GM12878 (cell line): ENCODE measurements at regions not wholly inside any gene's neighbourhood (a gene's known extent, or its start where the extent isn't known, plus 50 kb on each side); places are given as distances from the start of the nearest gene placed in this dataset.

Experiments
- ATAC-seq: fragments of 200-7000 bp; cut with Tn5 transposase; 3 replicates; pipeline ENCODE4 v1.9.1; 2020; ENCODE audit warnings: mild to moderate bottlenecking, moderate library complexity
- BruUV-seq: library from RNA; stranded (reverse); fragments of 400-500 nt; replicated peaks from 2 replicates; lab custom pipeline; 2021; lab: Mats Ljungman, UMichigan
- CTCF ChIA-PET: fragments of 300-600 bp; sonication (Branson Sonifier 250); formaldehyde crosslinking; extraction: SDS; loops from one replicate; lab custom pipeline; 2021; ENCODE audit warnings: inconsistent platforms; lab: Yijun Ruan, JAX
- POLR2A ChIA-PET: fragments of 350-600 bp; formaldehyde crosslinking; extraction: SDS; loops from one replicate; lab custom pipeline; 2021; ENCODE audit warnings: inconsistent platforms; lab: Charles Lee
- RAD21 ChIA-PET: fragments of 300-600 bp; sonication (Branson Sonifier 250); formaldehyde crosslinking; loops from one replicate; lab custom pipeline; 2023; ENCODE audit warnings: antibody characterized with exemption; ENCODE audit not compliant: unreplicated experiment; lab: Charles Lee
- SMC1A ChIA-PET: fragments of 300-600 bp; sonication (Branson Sonifier 250); formaldehyde crosslinking; loops from one replicate; lab custom pipeline; 2023; ENCODE audit not compliant: unreplicated experiment, uncharacterized antibody; lab: Charles Lee
- DNase-seq: peaks from one replicate; pipeline ENCODE4 v3.0.0-alpha.2; 2011; ENCODE audit warnings: low read depth, low spot score
- FAIRE-seq: peaks from 3 replicates; lab custom pipeline; 2011; peaks lifted over from hg19 to GRCh38; lab: Jason Lieb, UNC
- H2AFZ ChIP-seq: 2 replicates; pipeline ENCODE4 v1.6.0; 2011; ENCODE audit warnings: low read depth, low read length, control low read depth; ENCODE audit not compliant: control insufficient read depth
- H3K27ac ChIP-seq: 2 replicates; pipeline ENCODE4 v1.5.1; 2011; ENCODE audit warnings: control low read depth; ENCODE audit not compliant: control insufficient read depth, insufficient read depth
- H3K27me3 ChIP-seq, 2 experiments: replicated peaks in 1 of 2; 2 replicates each; pipeline versions ENCODE4 v1.6.0 to v1.6.1; 2011; ENCODE audit warnings: low read length in 1 of 2; ENCODE audit not compliant: control insufficient read depth in 2 of 2, insufficient read depth in 2 of 2
- H3K36me3 ChIP-seq, 2 experiments: 2 replicates each; pipeline ENCODE4 v1.5.1; 2011; ENCODE audit warnings: low read length in 1 of 2; ENCODE audit not compliant: control insufficient read depth in 2 of 2, insufficient read depth in 2 of 2
- H3K4me1 ChIP-seq: 2 replicates; pipeline ENCODE4 v1.6.1; 2011; ENCODE audit warnings: mild to moderate bottlenecking, low read length, moderate library complexity, mixed read lengths; ENCODE audit not compliant: control insufficient read depth, insufficient read depth
- H3K4me2 ChIP-seq: 2 replicates; pipeline ENCODE4 v1.6.0; 2011; ENCODE audit warnings: control low read depth; ENCODE audit not compliant: control insufficient read depth, insufficient read depth
- H3K4me3 ChIP-seq: fragments of 200-600 bp; sonication (generic); 2 replicates; pipeline ENCODE4 v1.5.1; 2016
- H3K79me2 ChIP-seq: 2 replicates; pipeline ENCODE4 v1.6.0; 2011; ENCODE audit warnings: low read length; ENCODE audit not compliant: control insufficient read depth, insufficient read depth
- H3K9ac ChIP-seq: 2 replicates; pipeline ENCODE4 v1.8.0; 2011; ENCODE audit warnings: low read length, control low read depth, mixed read lengths; ENCODE audit not compliant: control insufficient read depth, insufficient read depth
- H3K9me3 ChIP-seq: replicated peaks from 3 replicates; pipeline ENCODE4 v1.5.1; 2011; ENCODE audit warnings: mild to moderate bottlenecking, low read length; ENCODE audit not compliant: control insufficient read depth, insufficient read depth
- H4K20me1 ChIP-seq: 2 replicates; pipeline ENCODE4 v1.6.0; 2011; ENCODE audit not compliant: control insufficient read depth, insufficient read depth
- ASH2L ChIP-seq: fragments of 300-600, 200-600 bp; sonication (generic); IDR thresholded peaks from 2 replicates; pipeline ENCODE4 v1.6.1; 2017; ENCODE audit warnings: low read depth, mild to moderate bottlenecking, borderline replicate concordance
- CREM ChIP-seq: IDR thresholded peaks from 2 replicates; pipeline ENCODE4 v1.6.1; 2014; ENCODE audit warnings: antibody characterized with exemption, low read depth
- EED ChIP-seq: sonication (generic); IDR thresholded peaks from 2 replicates; pipeline ENCODE4 v1.6.1; 2016; ENCODE audit warnings: antibody characterized with exemption, low read depth
- EZH2 ChIP-seq: IDR thresholded peaks from 2 replicates; pipeline ENCODE4 v1.6.1; 2012; ENCODE audit warnings: low read depth, mild to moderate bottlenecking, control low read depth, inconsistent platforms, low read length, borderline replicate concordance; ENCODE audit not compliant: control insufficient read depth
- FOS ChIP-seq: IDR thresholded peaks from 3 replicates; pipeline ENCODE4 v1.6.1; 2011; ENCODE audit warnings: borderline replicate concordance; ENCODE audit not compliant: insufficient read length; ENCODE audit errors: extremely low read depth
- FOXK2 ChIP-seq: fragments of 450-650 bp; IDR thresholded peaks from 2 replicates; pipeline ENCODE4 v1.6.1; 2017; ENCODE audit warnings: mild to moderate bottlenecking, moderate library complexity
- HDGF ChIP-seq: fragments of 450-650 bp; IDR thresholded peaks from 2 replicates; pipeline ENCODE4 v1.6.1; 2016; ENCODE audit warnings: antibody characterized with exemption
- JUND ChIP-seq: IDR thresholded peaks from 2 replicates; pipeline ENCODE4 v1.6.1; 2012; ENCODE audit warnings: low read depth, mild to moderate bottlenecking, low read length, improper control_type of control experiment, moderate library complexity
- NFYA ChIP-seq: IDR thresholded peaks from 2 replicates; pipeline ENCODE4 v1.6.1; 2011; ENCODE audit warnings: low read depth, mild to moderate bottlenecking, low read length, improper control_type of control experiment, borderline replicate concordance
- RUNX3 ChIP-seq: IDR thresholded peaks from 2 replicates; pipeline ENCODE4 v1.6.1; 2012; ENCODE audit warnings: low read length, inconsistent platforms
- SIX5 ChIP-seq: IDR thresholded peaks from 2 replicates; pipeline ENCODE4 v1.6.1; 2011; ENCODE audit warnings: mild to moderate bottlenecking, low read depth, low read length, moderate library complexity; ENCODE audit not compliant: severe bottlenecking
- SMARCA5 ChIP-seq: fragments of 450-650 bp; IDR thresholded peaks from 2 replicates; pipeline ENCODE4 v1.6.1; 2017; ENCODE audit warnings: mild to moderate bottlenecking
- ZNF384 ChIP-seq: IDR thresholded peaks from 2 replicates; pipeline ENCODE4 v1.6.1; 2012; ENCODE audit warnings: low read depth, mild to moderate bottlenecking, low read length, improper control_type of control experiment, borderline replicate concordance
- ZZZ3 ChIP-seq: IDR thresholded peaks from 2 replicates; pipeline ENCODE4 v1.6.1; 2011; ENCODE audit warnings: low read depth; ENCODE audit not compliant: control insufficient read depth, insufficient read length
- WGBS: methylation state at CpG from one replicate; pipeline ENCODE4 v1.1.6; 2016; ENCODE audit warnings: low lambda C conversion rate; ENCODE audit not compliant: insufficient replicate concordance, insufficient coverage; ENCODE audit errors: missing lambda C conversion rate; 5-methylcytosine and 5-hydroxymethylcytosine counted together
- in situ Hi-C: fragments of 300-500 bp; cut with MboI; formaldehyde crosslinking; loops from 9 replicates; pipeline ENCODE4 v1.14.3; 2018; ENCODE audit warnings: mixed read lengths
- intact Hi-C: fragments of 100-400 bp; cut with micrococcal nuclease; formaldehyde crosslinking; loops from one replicate; pipeline ENCODE4 v1.14.2; 2022; ENCODE audit not compliant: unreplicated experiment
- TF ChIP-seq, protein P1 (sequence below): fragments of 450-650 bp; IDR thresholded peaks from 2 replicates; pipeline ENCODE4 v1.6.1; 2017; ENCODE audit warnings: mild to moderate bottlenecking
- TF ChIP-seq, protein P2 (sequence below): fragments of 450-650 bp; formaldehyde crosslinking; IDR thresholded peaks from 2 replicates; pipeline ENCODE4 v1.5.0; 2022; ENCODE audit warnings: mild to moderate bottlenecking, missing genetic modification characterization
- TF ChIP-seq, protein P3 (sequence below): fragments of 450-650 bp; IDR thresholded peaks from 2 replicates; pipeline ENCODE4 v1.6.1; 2017; ENCODE audit warnings: low read depth, mild to moderate bottlenecking, moderate library complexity
- TF ChIP-seq, protein P4 (sequence below): fragments of 450-650 bp; IDR thresholded peaks from 2 replicates; pipeline ENCODE4 v1.6.1; 2016; ENCODE audit warnings: mild to moderate bottlenecking

DNA sequence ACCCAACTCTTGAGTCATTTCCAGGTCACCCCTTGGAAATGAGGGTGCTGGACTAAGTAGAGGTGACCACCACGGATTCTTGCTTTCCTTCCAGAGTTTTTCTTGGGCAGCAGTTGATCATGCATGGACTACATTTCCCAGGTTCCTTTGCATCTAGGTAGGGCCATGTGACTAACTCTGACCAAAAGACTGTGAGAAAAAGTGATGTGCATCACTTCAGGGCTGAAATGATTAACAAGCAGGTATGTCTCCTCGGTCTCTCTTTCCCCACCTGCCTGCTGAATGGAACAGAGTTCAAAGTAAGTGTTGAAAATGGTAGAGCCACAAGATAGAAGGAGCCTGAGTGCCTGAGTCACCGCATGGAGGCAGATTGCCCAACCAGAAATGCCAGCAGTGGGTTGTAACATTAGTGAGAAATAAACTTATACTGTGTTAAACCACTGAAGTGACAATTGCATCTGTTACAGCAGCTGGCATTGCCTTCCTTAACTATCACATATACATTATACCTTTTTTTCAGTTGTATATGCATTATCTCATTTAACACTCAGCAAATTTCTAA is 113.5 kb downstream of the MN1 start:
- H3K9me3 ChIP-seq = no peaks in the 10 kb centered on the region; the same call in 2 of the 3 replicates
- in situ Hi-C loops = no loop called here
- no peak overlapping the region for H3K4me3 ChIP-seq
- FAIRE-seq = no peak
- DNase-seq = no peak
- H3K4me1 ChIP-seq = no peaks in the 10 kb centered on the region
- no peaks in the 10 kb centered on the region for H4K20me1 ChIP-seq
- ChIA-PET CTCF (no interaction called here), POLR2A (no interaction called here), SMC1A (no interaction called here)
- H3K79me2 ChIP-seq = no peaks in the 10 kb centered on the region
- WGBS = 0% methylated on average over 3 of the region's 3 CpGs
- no peak overlapping the region for H3K4me2 ChIP-seq
- intact Hi-C loops = no loop called here
- BruUV-seq = no TSS peak
- no peaks in the 10 kb centered on the region for H3K36me3 ChIP-seq
- no peak for ATAC-seq
- TF ChIP-seq NFYA (no peak), SIX5 (no peak), HDGF (no peak), RUNX3 (no peak), EED (no peak), JUND (no peak), CREM (no peak), FOXK2 (no peak), ZZZ3 (no peak), EZH2 (no peak), SMARCA5 (no peak), FOS (no peak), ASH2L (no peak), ZNF384 (no peak)
- TF ChIP-seq, protein P1, sequence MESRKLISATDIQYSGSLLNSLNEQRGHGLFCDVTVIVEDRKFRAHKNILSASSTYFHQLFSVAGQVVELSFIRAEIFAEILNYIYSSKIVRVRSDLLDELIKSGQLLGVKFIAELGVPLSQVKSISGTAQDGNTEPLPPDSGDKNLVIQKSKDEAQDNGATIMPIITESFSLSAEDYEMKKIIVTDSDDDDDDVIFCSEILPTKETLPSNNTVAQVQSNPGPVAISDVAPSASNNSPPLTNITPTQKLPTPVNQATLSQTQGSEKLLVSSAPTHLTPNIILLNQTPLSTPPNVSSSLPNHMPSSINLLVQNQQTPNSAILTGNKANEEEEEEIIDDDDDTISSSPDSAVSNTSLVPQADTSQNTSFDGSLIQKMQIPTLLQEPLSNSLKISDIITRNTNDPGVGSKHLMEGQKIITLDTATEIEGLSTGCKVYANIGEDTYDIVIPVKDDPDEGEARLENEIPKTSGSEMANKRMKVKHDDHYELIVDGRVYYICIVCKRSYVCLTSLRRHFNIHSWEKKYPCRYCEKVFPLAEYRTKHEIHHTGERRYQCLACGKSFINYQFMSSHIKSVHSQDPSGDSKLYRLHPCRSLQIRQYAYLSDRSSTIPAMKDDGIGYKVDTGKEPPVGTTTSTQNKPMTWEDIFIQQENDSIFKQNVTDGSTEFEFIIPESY = no peak
- TF ChIP-seq, protein P2, sequence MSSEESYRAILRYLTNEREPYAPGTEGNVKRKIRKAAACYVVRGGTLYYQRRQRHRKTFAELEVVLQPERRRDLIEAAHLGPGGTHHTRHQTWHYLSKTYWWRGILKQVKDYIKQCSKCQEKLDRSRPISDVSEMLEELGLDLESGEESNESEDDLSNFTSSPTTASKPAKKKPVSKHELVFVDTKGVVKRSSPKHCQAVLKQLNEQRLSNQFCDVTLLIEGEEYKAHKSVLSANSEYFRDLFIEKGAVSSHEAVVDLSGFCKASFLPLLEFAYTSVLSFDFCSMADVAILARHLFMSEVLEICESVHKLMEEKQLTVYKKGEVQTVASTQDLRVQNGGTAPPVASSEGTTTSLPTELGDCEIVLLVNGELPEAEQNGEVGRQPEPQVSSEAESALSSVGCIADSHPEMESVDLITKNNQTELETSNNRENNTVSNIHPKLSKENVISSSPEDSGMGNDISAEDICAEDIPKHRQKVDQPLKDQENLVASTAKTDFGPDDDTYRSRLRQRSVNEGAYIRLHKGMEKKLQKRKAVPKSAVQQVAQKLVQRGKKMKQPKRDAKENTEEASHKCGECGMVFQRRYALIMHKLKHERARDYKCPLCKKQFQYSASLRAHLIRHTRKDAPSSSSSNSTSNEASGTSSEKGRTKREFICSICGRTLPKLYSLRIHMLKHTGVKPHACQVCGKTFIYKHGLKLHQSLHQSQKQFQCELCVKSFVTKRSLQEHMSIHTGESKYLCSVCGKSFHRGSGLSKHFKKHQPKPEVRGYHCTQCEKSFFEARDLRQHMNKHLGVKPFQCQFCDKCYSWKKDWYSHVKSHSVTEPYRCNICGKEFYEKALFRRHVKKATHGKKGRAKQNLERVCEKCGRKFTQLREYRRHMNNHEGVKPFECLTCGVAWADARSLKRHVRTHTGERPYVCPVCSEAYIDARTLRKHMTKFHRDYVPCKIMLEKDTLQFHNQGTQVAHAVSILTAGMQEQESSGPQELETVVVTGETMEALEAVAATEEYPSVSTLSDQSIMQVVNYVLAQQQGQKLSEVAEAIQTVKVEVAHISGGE (CRISPR knock-in tag) = no peak
- TF ChIP-seq, protein P3, sequence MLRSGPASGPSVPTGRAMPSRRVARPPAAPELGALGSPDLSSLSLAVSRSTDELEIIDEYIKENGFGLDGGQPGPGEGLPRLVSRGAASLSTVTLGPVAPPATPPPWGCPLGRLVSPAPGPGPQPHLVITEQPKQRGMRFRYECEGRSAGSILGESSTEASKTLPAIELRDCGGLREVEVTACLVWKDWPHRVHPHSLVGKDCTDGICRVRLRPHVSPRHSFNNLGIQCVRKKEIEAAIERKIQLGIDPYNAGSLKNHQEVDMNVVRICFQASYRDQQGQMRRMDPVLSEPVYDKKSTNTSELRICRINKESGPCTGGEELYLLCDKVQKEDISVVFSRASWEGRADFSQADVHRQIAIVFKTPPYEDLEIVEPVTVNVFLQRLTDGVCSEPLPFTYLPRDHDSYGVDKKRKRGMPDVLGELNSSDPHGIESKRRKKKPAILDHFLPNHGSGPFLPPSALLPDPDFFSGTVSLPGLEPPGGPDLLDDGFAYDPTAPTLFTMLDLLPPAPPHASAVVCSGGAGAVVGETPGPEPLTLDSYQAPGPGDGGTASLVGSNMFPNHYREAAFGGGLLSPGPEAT = no peak
- TF ChIP-seq, protein P4, sequence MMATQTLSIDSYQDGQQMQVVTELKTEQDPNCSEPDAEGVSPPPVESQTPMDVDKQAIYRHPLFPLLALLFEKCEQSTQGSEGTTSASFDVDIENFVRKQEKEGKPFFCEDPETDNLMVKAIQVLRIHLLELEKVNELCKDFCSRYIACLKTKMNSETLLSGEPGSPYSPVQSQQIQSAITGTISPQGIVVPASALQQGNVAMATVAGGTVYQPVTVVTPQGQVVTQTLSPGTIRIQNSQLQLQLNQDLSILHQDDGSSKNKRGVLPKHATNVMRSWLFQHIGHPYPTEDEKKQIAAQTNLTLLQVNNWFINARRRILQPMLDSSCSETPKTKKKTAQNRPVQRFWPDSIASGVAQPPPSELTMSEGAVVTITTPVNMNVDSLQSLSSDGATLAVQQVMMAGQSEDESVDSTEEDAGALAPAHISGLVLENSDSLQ = no peak
- TF ChIP-seq, all 136 proteins: peak for 0
- no peak overlapping the region for H3K9ac ChIP-seq
- no peaks in the 10 kb centered on the region for H3K27me3 ChIP-seq
- H2AFZ ChIP-seq = no peak overlapping the region
- RAD21 ChIA-PET = no interaction called here
- no peak overlapping the region for H3K27ac ChIP-seq
